ENCODE measurements at regions not wholly inside any gene's neighbourhood (a gene's known extent, or its start where the extent isn't known, plus 50 kb on each side); places are given as distances from the start of the nearest gene placed in this dataset.

- TF ChIP-seq MAFF (IDR thresholded peaks at IDR 0.05; ENCODE audit: low read depth, low read length), result no peak
- no peak for TF ChIP-seq ZFP90 (CRISPR knock-in tag; IDR thresholded peaks at IDR 0.05; ENCODE audit: borderline replicate concordance)
- TF ChIP-seq, protein P1, sequence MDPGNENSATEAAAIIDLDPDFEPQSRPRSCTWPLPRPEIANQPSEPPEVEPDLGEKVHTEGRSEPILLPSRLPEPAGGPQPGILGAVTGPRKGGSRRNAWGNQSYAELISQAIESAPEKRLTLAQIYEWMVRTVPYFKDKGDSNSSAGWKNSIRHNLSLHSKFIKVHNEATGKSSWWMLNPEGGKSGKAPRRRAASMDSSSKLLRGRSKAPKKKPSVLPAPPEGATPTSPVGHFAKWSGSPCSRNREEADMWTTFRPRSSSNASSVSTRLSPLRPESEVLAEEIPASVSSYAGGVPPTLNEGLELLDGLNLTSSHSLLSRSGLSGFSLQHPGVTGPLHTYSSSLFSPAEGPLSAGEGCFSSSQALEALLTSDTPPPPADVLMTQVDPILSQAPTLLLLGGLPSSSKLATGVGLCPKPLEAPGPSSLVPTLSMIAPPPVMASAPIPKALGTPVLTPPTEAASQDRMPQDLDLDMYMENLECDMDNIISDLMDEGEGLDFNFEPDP (CRISPR knock-in tag; conservative IDR thresholded peaks at IDR 0.05), result no peak
- no peak for TF ChIP-seq GATA4 (IDR thresholded peaks at IDR 0.05; ENCODE audit: borderline replicate concordance, low read depth)
- TF ChIP-seq ADNP (CRISPR knock-in tag; IDR thresholded peaks at IDR 0.05), result no peak
- TF ChIP-seq FOXO1 (CRISPR knock-in tag; IDR thresholded peaks at IDR 0.05), result no peak
These were observed 59.0 kb upstream of the BOD1 start (continued) for GRCh38 chr5:173675287-173675996.

DNA sequence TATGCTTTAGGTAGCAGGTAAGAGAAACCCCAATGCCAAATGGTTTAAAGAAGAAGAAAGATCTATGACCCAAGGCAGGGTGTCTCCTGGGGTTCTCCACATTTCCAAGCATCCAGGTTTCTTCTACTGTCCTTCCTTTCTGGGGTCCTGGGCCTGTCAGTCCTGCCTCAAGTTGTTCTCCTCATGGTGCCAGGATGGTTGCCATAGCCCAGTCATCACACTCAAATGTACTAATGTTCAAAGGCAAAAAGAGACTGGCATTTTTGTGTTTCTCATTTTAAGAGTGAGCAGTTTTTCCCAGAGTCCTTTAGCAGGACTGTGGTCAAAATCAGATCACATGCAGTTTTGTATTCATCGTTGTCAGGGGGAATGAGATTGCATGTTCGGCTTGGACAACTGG lies 59.9 kb upstream of the BOD1 start:
- peaks cover 31% of the 10 kb centered on the region for H3K4me1 ChIP-seq (ENCODE audit: insufficient read depth, low read length)
- DNase-seq (ENCODE audit: low spot score), result no peak
- no peaks in the 10 kb centered on the region for H3K27me3 ChIP-seq (ENCODE audit: control insufficient read depth in 1 of 2, insufficient read depth in 2 of 2, low read length in 2 of 2)
- FAIRE-seq, result no peak
- H3K4me2 ChIP-seq (ENCODE audit: low read depth, low read length), result no peak overlapping the region
- CTCF ChIA-PET (ENCODE audit: low intra/inter-chr PET ratio, low total read pairs), result no interaction called here
- H3K9me3 ChIP-seq (ENCODE audit: low read length), result 0 out of 2 replicates have a peak, but pooled peaks cover 4% of the 10 kb centered on the region
- H3K27ac ChIP-seq (ENCODE audit: extremely low read length, insufficient read depth, low read length), result no peak overlapping the region
- WGBS (ENCODE audit: low lambda C conversion rate), result 65% methylated on average over 2 of the region's 2 CpGs
- no TSS peak for BruUV-seq (replicated peaks)
- no peak overlapping the region for H2AFZ ChIP-seq (ENCODE audit: low read length)
- H4K20me1 ChIP-seq (ENCODE audit: insufficient read depth, low read length), result no peaks in the 10 kb centered on the region
- POLR2A ChIA-PET, result no interaction called here
- ATAC-seq, result no peak
- in situ Hi-C loops (cut with HindIII; ENCODE audit: extremely low pct_ligation_motif_present, low pct_unique_long_range_greater_than_20kb), result no loop called here
- no peak overlapping the region for H3K4me3 ChIP-seq (replicated peaks in 1 of 3; ENCODE audit: insufficient read depth in 1 of 3, low read depth in 2 of 3, low read length in 3 of 3)
- TF ChIP-seq HNF4A (CRISPR knock-in tag; IDR thresholded peaks at IDR 0.05), result no peak
- TF ChIP-seq KMT2B (CRISPR knock-in tag; IDR thresholded peaks at IDR 0.05), result no peak
- TF ChIP-seq ZFP91 (CRISPR knock-in tag; IDR thresholded peaks at IDR 0.05; ENCODE audit: borderline replicate concordance), result no peak
- TF ChIP-seq NFKB2 (CRISPR knock-in tag; IDR thresholded peaks at IDR 0.05; ENCODE audit: borderline replicate concordance), result no peak
- no peak for TF ChIP-seq KAT8 (CRISPR knock-in tag; IDR thresholded peaks at IDR 0.05)
- TF ChIP-seq HNRNPH1 (optimal IDR thresholded peaks at IDR 0.05; ENCODE audit: low read depth, low read length), result no peak
- TF ChIP-seq NFATC3 (CRISPR knock-in tag; IDR thresholded peaks at IDR 0.05), result no peak
- no peak for TF ChIP-seq ZNF124 (CRISPR knock-in tag; IDR thresholded peaks at IDR 0.05)
- TF ChIP-seq BORCS8-MEF2B (CRISPR knock-in tag; IDR thresholded peaks at IDR 0.05), result no peak
- TF ChIP-seq MTF1 (CRISPR knock-in tag; IDR thresholded peaks at IDR 0.05), result no peak
- no peak for TF ChIP-seq BCL6 (CRISPR knock-in tag; IDR thresholded peaks at IDR 0.05)
- no peak for TF ChIP-seq ZNF777 (CRISPR knock-in tag; IDR thresholded peaks at IDR 0.05)
- TF ChIP-seq PHB2 (IDR thresholded peaks at IDR 0.05; ENCODE audit: partially characterized antibody), result no peak
- no peak for TF ChIP-seq SMARCE1 (IDR thresholded peaks at IDR 0.05; ENCODE audit: borderline replicate concordance)
- intact Hi-C loops (cut with micrococcal nuclease; ENCODE audit: unreplicated experiment), result no loop called here
- H3K36me3 ChIP-seq (replicated peaks in 1 of 2; ENCODE audit: control insufficient read depth in 1 of 2, insufficient read depth in 2 of 2, low read length in 2 of 2), result no peaks in the 10 kb centered on the region
- H3K9ac ChIP-seq (ENCODE audit: insufficient read depth, low read depth, low read length), result no peak overlapping the region
- H3K79me2 ChIP-seq (ENCODE audit: insufficient read depth, low read length), result no peaks in the 10 kb centered on the region

Measured in HepG2 (cell line).